Breast epithelium (tissue), 3 donors: ENCODE measurements at regions not wholly inside any gene's neighbourhood (a gene's known extent, or its start where the extent isn't known, plus 50 kb on each side); places are given as distances from the start of the nearest gene placed in this dataset.

Experiments
- CTCF ChIP-seq, 3 donors: fragments of 450-650 bp; IDR thresholded peaks; one replicate each; pipeline ENCODE4 v1.5.1; 2016 to 2017; ENCODE audit warnings: antibody characterized with exemption in 3 of 3, mild to moderate bottlenecking in 3 of 3, moderate library complexity in 3 of 3
- POLR2A ChIP-seq: fragments of 450-650 bp; IDR thresholded peaks from one replicate; pipeline ENCODE4 v1.6.1; 2016; ENCODE audit warnings: antibody characterized with exemption, mild to moderate bottlenecking, moderate library complexity
- POLR2AphosphoS5 ChIP-seq, 3 donors: sonication (generic); formaldehyde crosslinking; IDR thresholded peaks; one replicate each; pipeline ENCODE4 v1.6.1; 2017; ENCODE audit warnings: antibody characterized with exemption in 3 of 3

- TF ChIP-seq CTCF (IDR thresholded peaks at IDR 0.05) (no peak), POLR2A (no peak), POLR2AphosphoS5 (IDR thresholded peaks at IDR 0.05) (peak in 1 of 3 donors; percentile 20)
Observed at GRCh38 chr3:72171946-72172345, 387.0 kb upstream of the PROK2 start.
